Fibroblast of lung (primary cell): ENCODE measurements at regions not wholly inside any gene's neighbourhood (a gene's known extent, or its start where the extent isn't known, plus 50 kb on each side); places are given as distances from the start of the nearest gene placed in this dataset.

ENCODE experiments used
- EZH2 ChIP-seq: IDR thresholded peaks from 2 replicates; pipeline ENCODE4 v1.5.1; 2012; ENCODE audit warnings: low read length, control low read depth, mild to moderate bottlenecking; ENCODE audit errors: missing control alignments
- TF ChIP-seq, protein P1 (sequence below), 2 donors: IDR thresholded peaks in 1 of 2; conservative IDR thresholded peaks in 1 of 2; 1 replicate in 1 of 2; 2 replicates in 1 of 2; pipeline ENCODE4 v1.5.1; 2011 to 2012; ENCODE audit warnings: low read length in 2 of 2, control low read depth in 1 of 2, inconsistent platforms in 1 of 2, low read depth in 1 of 2, mild to moderate bottlenecking in 1 of 2

- TF ChIP-seq, protein P1, sequence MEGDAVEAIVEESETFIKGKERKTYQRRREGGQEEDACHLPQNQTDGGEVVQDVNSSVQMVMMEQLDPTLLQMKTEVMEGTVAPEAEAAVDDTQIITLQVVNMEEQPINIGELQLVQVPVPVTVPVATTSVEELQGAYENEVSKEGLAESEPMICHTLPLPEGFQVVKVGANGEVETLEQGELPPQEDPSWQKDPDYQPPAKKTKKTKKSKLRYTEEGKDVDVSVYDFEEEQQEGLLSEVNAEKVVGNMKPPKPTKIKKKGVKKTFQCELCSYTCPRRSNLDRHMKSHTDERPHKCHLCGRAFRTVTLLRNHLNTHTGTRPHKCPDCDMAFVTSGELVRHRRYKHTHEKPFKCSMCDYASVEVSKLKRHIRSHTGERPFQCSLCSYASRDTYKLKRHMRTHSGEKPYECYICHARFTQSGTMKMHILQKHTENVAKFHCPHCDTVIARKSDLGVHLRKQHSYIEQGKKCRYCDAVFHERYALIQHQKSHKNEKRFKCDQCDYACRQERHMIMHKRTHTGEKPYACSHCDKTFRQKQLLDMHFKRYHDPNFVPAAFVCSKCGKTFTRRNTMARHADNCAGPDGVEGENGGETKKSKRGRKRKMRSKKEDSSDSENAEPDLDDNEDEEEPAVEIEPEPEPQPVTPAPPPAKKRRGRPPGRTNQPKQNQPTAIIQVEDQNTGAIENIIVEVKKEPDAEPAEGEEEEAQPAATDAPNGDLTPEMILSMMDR (conservative IDR thresholded peaks at IDR 0.05 in 1 of 2, IDR thresholded peaks at IDR 0.05 in 1 of 2; ENCODE audit: low read depth in 1 of 2, low read length in 2 of 2) = no peak
- no peak for TF ChIP-seq EZH2
Measured at GRCh38 chr6:15758631-15759215, 95.9 kb upstream of the DTNBP1 start.
